Stimulated activated naive B cell treated with anti-CD40 and anti-IgM and Interleukin-4, amounts not matched to agents 10 μg/mL and 1 μg/mL and 100 μg/mL, for 72 hours (primary cell): ENCODE measurements at regions not wholly inside any gene's neighbourhood (a gene's known extent, or its start where the extent isn't known, plus 50 kb on each side); places are given as distances from the start of the nearest gene placed in this dataset.
A peak's percentile ranks its signal among the peaks of the same experiment; 100 is the strongest.
"Not testable (repeated sequence)": the region's sequence is repeated elsewhere in the genome, so short reads cannot be mapped to it uniquely, and the experiment has no call there.

Experiments used
- ATAC-seq, 2 donors: fragments of 150-1000 bp; cut with Tn5 transposase; replicated peaks; 2 replicates each; pipeline ENCODE4 v1.10.0; 2021; ENCODE audit warnings: moderate library complexity in 1 of 2
- DNase-seq: peaks from one replicate; pipeline ENCODE4 v3.0.0; 2021
- H3K27ac Mint-ChIP-seq: one replicate; pipeline ENCODE4 v1.8.0; 2022; ENCODE audit warnings: mild to moderate bottlenecking, mixed read lengths
- H3K27me3 Mint-ChIP-seq, 2 donors: one replicate each; pipeline ENCODE4 v1.8.0; 2022; ENCODE audit warnings: mixed read lengths in 2 of 2
- H3K36me3 Mint-ChIP-seq, 2 donors: one replicate each; pipeline ENCODE4 v1.8.0; 2022; ENCODE audit warnings: mixed read lengths in 2 of 2, mild to moderate bottlenecking in 1 of 2
- H3K4me1 Mint-ChIP-seq, 2 donors: one replicate each; pipeline ENCODE4 v1.8.0; 2022; ENCODE audit warnings: mixed read lengths in 2 of 2, mild to moderate bottlenecking in 1 of 2
- H3K4me3 Mint-ChIP-seq, 2 donors: one replicate each; pipeline ENCODE4 v1.8.0; 2022; ENCODE audit warnings: mild to moderate bottlenecking in 2 of 2, mixed read lengths in 2 of 2, moderate library complexity in 1 of 2
- H3K9me3 Mint-ChIP-seq, 2 donors: one replicate each; pipeline ENCODE4 v1.8.0; 2022; ENCODE audit warnings: mixed read lengths in 2 of 2, mild to moderate bottlenecking in 1 of 2

DNA sequence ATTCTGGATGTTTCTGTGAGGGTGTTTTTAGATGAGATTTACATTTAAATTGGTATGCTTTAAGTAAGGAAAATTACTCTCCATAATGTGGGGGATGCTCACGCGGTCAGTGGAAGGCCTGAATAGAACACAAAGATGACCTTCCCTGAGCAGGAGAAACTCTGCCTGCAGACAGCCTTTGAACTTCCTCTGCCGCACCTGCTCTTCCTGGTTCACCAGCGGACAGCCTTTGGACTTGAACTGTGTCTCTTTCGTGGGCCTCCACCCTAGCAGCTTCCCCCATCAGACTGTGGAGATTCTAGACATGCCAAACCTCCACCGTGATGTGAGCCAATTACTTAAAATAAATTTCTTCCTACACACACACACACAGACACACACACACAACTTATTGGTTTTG is 210.7 kb downstream of the EFCAB11 start:
- Mint-ChIP-seq H3K27me3 (no peaks in the 10 kb centered on the region), H3K4me3 (no peak overlapping the region), H3K36me3 (peaks cover 0 to 14% of the 10 kb centered on the region in 2 donors), H3K4me1 (peaks cover 0 to 5% of the 10 kb centered on the region in 2 donors), H3K9me3 (peaks cover 14 to 15% of the 10 kb centered on the region in 2 donors), H3K27ac (no peak overlapping the region)
- no peak for DNase-seq
- no peak for ATAC-seq

DNA sequence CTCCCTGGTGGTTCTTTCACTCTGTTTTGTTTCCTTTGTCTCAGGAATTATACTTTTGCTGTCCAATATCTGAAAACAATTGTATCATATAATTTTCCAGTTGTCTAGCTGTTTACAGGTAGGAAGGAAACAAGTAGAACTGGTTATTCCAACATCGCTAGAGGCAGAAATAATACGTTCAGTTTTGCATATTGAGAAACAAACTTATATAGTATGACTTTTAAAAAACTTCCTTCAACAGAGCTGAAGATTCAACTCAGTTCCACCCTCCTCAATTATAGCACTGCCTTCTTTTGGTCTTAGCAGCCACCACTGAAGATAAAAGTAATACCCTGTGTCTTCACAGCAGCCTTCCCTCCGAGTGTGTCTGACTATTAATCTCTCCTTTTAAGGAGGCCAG is 214.3 kb downstream of the EFCAB11 start:
- H3K4me1 Mint-ChIP-seq, result no peaks in the 10 kb centered on the region
- no peak for DNase-seq
- peaks cover 0 to 3% of the 10 kb centered on the region in 2 donors for H3K9me3 Mint-ChIP-seq
- ATAC-seq, result no peak
- H3K27me3 Mint-ChIP-seq, result no peaks in the 10 kb centered on the region
- no peak overlapping the region for H3K27ac Mint-ChIP-seq
- peaks cover 0 to 6% of the 10 kb centered on the region in 2 donors for H3K36me3 Mint-ChIP-seq
- H3K4me3 Mint-ChIP-seq, result no peak overlapping the region

DNA sequence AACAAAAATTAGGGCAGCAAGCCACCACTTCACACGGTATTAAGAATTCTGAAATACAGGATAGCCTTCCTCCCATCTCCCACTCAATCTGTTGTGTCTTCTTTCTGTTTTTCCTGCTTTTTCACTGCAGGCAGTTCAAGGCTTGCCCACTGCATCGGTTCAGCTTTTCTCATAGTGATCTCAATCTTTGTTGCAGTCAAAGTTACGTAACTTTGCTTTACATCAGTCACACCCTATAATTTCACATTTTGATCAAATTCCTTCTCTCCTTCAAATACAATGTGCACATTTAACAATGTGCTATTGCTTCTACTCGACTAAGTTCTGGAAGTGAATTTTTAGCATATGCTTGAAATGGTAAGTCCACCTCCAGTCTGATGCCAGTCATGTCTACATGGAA is 217.6 kb downstream of the EFCAB11 start:
- H3K4me3 Mint-ChIP-seq, result no peak overlapping the region

DNA sequence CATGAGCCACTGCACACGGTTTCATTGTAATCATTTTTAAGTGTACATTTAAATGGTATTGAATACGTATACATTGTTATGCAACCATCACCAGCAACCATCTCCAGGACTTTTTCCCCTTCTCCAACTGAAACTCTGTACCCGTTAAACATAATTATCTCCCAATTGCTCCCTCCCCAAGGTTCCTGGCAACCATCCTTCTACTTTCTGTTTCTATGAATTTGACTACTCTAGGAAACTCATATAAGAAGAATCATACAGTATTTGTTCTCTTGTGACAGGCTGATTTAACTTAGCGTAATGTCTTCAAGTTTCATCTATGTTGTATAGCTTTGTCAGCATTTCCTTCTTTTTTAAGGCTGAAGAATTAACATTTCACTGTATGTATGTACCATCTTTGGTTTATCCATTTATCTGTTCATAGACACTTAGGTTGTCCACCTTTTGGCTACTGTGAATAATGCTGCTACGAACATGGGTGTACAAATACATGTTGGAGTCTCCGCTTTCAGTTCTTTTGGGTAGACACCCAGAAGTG is 223.1 kb downstream of the EFCAB11 start:
- Mint-ChIP-seq H3K4me3 (no peak overlapping the region), H3K27me3 (peaks cover 0 to 4% of the 10 kb centered on the region in 2 donors), H3K9me3 (peaks cover 3 to 4% of the 10 kb centered on the region in 2 donors), H3K4me1 (peaks cover 3 to 8% of the 10 kb centered on the region in 2 donors), H3K27ac (peak overlapping the region; percentile 70), H3K36me3 (peaks cover 0 to 1% of the 10 kb centered on the region in 2 donors)
- DNase-seq, result no peak
- ATAC-seq, result no peak

More for the DNA sequence above, 217.6 kb downstream of the EFCAB11 start:
- H3K36me3 Mint-ChIP-seq, result peaks cover 1 to 2% of the 10 kb centered on the region in 2 donors
- H3K4me1 Mint-ChIP-seq, result no peaks in the 10 kb centered on the region
- peaks cover 0 to 4% of the 10 kb centered on the region in 2 donors for H3K9me3 Mint-ChIP-seq
- no peak for ATAC-seq
- DNase-seq, result no peak
- H3K27ac Mint-ChIP-seq, result no peak overlapping the region
- H3K27me3 Mint-ChIP-seq, result no peaks in the 10 kb centered on the region

DNA sequence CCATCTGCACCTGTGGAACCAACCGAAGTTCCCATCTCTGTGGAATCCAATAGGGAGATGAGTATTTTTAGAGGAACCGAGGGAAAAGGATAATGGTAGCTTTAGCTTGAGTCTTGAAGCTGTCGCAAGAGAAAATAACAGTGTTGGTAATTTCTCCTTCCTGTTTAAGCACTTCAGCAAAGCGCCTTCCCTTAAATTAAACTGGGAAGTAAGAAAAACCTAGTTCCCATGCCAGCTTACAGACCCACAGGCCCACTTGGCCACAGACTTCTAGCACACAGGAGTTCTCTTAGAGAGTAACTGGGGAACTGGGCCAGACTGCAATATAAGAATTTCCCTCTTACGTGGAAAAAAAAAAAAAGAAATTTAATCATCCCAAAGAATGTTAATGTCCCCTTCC is 223.8 kb downstream of the EFCAB11 start:
- Mint-ChIP-seq H3K4me1 (peaks cover 3 to 8% of the 10 kb centered on the region in 2 donors), H3K27ac (no peak overlapping the region), H3K9me3 (peaks cover 3 to 4% of the 10 kb centered on the region in 2 donors), H3K4me3 (no peak overlapping the region), H3K36me3 (peaks cover 0 to 1% of the 10 kb centered on the region in 2 donors), H3K27me3 (peaks cover 0 to 4% of the 10 kb centered on the region in 2 donors)
- DNase-seq, result no peak
- ATAC-seq, result no peak

DNA sequence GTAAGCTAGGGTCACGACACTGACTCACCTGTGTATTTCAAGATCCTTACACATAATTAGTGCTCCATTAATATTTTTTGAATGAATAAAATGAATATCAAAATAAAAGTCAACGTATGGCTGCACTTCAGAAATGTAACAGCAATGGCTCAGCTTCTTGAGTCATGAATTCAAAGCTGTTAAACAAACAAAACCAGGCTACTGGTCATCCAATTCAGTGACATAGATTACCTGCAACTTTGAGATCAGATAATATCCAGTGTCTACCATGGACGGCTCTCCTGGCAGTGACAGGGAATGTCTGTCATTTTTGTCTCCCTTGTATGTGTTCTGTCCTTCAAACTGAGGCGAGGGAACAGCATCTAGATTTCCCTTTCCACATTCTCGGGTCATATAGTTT is 225.6 kb downstream of the EFCAB11 start:
- Mint-ChIP-seq H3K4me1 (peaks cover 10 to 23% of the 10 kb centered on the region in 2 donors), H3K36me3 (peaks cover 0 to 1% of the 10 kb centered on the region in 2 donors), H3K9me3 (peaks cover 3 to 4% of the 10 kb centered on the region in 2 donors), H3K4me3 (no peak overlapping the region), H3K27me3 (peaks cover 0 to 4% of the 10 kb centered on the region in 2 donors), H3K27ac (no peak overlapping the region)
- ATAC-seq (no peak), DNase-seq (no peak)

DNA sequence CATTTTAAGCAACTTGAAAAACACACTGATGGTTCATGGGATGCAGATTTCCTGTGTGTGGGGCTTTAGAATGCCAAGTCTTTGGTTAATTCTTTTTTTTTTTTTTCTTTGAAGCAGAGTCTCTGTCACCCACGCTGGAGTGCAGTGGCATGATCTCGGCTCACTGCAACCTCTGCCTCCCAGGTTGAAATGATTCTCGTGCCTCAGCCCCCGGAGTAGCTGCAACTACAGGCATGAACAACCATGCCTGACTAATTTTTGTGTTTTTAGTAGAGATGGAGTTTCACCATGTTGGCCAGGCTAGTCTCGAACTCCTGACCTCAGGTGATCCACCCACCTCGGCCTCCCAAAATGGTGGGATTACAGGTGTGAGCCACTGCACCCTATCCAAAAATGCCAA is 228.3 kb downstream of the EFCAB11 start:
- DNase-seq, H3K27me3 Mint-ChIP-seq, H3K27ac Mint-ChIP-seq, H3K9me3 Mint-ChIP-seq, H3K36me3 Mint-ChIP-seq, ATAC-seq, H3K4me3 Mint-ChIP-seq: not testable (repeated sequence)
- H3K4me1 Mint-ChIP-seq, result peaks cover 24 to 49% of the 10 kb centered on the region in 2 donors

DNA sequence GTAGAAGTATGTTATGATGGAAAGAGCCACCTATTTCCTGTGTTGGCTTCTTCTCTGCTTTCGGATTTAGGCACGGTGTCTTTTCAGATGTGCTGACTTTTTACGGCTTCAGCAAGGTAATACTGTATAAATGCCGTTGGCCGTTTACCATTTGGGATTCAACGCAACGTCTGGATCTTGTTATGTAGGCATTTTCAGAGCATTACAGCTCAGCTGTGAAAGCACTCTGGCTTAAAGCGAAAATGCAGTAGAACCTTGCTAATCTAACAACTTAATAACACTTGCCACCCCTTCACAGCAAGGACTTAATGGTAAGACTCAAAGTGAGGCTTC is 229.9 kb downstream of the EFCAB11 start:
- ATAC-seq (no peak), DNase-seq (no peak)
- H3K9me3 Mint-ChIP-seq, result peaks cover 1 to 7% of the 10 kb centered on the region in 2 donors
- H3K4me3 Mint-ChIP-seq, result peak overlapping the region; percentile 59 to 64
- H3K36me3 Mint-ChIP-seq, result peaks cover 2 to 12% of the 10 kb centered on the region in 2 donors
- peaks cover 0 to 4% of the 10 kb centered on the region in 2 donors for H3K27me3 Mint-ChIP-seq
- H3K27ac Mint-ChIP-seq, result peak overlapping the region; percentile 70
- peaks cover 41 to 65% of the 10 kb centered on the region in 2 donors for H3K4me1 Mint-ChIP-seq

DNA sequence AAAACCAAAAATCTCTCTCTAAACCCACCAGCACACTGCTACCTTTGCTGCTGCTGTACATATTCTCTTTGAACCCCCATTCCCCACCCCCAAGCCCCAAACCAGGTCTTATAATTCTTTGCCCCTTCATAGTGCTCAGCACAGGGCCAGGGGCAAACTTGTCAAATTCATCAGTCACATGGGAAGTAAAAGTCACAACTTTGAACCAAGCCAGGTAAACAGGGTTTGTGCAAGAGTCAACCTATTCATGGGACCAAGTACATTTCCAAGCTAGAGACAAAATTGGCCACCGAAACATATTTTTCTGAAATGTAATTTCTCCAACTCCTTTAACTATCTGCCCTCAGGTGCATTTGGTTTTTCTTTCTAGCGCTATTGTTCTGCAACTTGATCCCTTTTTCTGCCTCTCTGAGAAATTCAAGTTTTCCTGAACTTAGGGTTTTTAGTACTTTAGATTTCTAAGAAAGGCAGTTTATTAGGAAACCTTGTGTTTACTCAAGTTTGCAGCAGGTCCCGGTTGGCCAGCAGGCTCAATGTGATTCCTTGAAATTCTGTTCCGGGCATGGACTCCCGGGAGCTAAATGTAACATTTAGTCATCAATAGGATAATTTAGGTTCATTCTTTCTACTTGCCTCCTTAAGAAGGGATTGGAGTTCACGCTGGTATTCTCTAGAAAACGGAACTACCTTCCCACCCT is 230.5 kb downstream of the EFCAB11 start:
- ATAC-seq (no peak), DNase-seq (no peak)
- Mint-ChIP-seq H3K27ac (peak overlapping the region; percentile 70), H3K4me1 (peaks cover 45 to 70% of the 10 kb centered on the region in 2 donors), H3K27me3 (peaks cover 0 to 4% of the 10 kb centered on the region in 2 donors), H3K36me3 (peaks cover 6 to 16% of the 10 kb centered on the region in 2 donors), H3K9me3 (peaks cover 3 to 9% of the 10 kb centered on the region in 2 donors), H3K4me3 (peak overlapping the region; percentile 23 to 64)

DNA sequence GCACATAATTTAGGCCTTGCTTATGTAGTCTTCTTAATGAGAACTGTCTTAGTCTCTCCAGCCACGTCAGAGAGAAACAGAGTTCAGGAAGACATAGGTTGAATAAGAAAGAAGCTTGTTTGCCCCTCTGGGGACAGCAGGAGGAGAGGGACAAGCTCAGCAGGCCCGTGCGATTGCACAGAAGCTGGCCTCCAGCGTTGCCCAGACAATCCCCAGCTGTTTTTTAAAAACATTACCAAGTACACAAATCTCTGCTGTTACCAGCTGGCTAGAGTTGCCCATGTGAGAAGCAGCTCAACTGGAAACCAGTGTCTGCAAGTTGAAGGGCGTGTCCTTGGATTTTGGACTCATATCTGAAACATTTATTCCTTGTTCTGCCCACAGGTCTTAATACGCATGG is 232.6 kb downstream of the EFCAB11 start:
- DNase-seq (peak; percentile 44), ATAC-seq (peak; percentile 42 to 49)
- peak overlapping the region; percentile 95 for H3K27ac Mint-ChIP-seq
- H3K4me3 Mint-ChIP-seq, result peak overlapping the region; percentile 43 to 45
- H3K36me3 Mint-ChIP-seq, result peaks cover 6 to 16% of the 10 kb centered on the region in 2 donors
- peaks cover 49 to 75% of the 10 kb centered on the region in 2 donors for H3K4me1 Mint-ChIP-seq
- H3K27me3 Mint-ChIP-seq, result no peaks in the 10 kb centered on the region
- peaks cover 3 to 9% of the 10 kb centered on the region in 2 donors for H3K9me3 Mint-ChIP-seq

DNA sequence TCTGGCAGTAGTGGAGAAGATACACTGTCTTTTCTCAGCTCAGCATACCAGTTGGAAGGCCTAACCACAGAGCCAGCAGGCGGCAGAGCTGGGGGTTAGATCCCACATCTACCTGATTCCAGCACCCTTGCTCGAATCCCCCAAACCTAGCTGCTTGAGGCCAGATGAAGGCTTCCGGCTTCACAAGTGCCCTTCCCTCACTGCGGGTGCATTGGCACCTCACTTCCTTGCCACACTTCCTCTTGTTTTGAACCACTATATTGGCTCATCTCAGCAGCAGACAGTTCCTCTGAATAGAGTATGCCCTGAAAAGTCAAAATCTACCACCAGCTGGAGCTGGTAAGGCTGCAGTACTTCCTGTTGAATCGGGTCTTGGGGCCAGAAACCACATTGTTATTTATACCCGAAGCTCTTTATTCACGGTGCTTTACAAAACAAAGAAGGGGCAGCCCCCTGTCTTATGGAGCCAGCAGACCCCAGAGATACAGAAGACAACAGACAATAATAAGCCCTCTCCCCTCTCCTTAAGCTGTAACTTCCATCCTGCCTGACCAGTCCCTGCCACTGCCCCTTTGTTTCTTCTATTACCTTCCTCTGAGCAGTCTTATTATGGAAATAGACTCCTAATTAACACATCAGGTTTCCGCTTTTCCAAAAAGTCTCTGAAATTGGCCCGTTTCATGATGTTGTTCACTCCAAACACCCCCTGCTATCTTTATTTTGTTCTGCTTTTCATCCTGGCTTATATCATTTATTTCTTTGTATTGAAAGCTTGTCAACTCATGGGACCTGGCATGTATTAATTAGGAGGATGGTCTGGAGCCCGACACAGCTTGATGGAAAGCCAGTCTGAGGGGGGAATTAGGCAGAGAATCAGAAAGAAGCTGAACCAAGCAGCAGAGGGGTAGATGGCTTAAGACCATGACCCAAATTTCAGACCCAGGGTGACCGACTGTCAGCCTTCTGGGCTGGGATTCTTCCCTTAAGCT is 233.5 kb downstream of the EFCAB11 start:
- Mint-ChIP-seq H3K27me3 (no peaks in the 10 kb centered on the region), H3K36me3 (peaks cover 6 to 16% of the 10 kb centered on the region in 2 donors), H3K4me3 (peak overlapping the region; percentile 42 to 50), H3K9me3 (peaks cover 3 to 9% of the 10 kb centered on the region in 2 donors), H3K27ac (peak overlapping the region; percentile 95), H3K4me1 (peaks cover 49 to 75% of the 10 kb centered on the region in 2 donors)
- peak; percentile 76 for DNase-seq
- peak; percentile 91 to 93 for ATAC-seq

DNA sequence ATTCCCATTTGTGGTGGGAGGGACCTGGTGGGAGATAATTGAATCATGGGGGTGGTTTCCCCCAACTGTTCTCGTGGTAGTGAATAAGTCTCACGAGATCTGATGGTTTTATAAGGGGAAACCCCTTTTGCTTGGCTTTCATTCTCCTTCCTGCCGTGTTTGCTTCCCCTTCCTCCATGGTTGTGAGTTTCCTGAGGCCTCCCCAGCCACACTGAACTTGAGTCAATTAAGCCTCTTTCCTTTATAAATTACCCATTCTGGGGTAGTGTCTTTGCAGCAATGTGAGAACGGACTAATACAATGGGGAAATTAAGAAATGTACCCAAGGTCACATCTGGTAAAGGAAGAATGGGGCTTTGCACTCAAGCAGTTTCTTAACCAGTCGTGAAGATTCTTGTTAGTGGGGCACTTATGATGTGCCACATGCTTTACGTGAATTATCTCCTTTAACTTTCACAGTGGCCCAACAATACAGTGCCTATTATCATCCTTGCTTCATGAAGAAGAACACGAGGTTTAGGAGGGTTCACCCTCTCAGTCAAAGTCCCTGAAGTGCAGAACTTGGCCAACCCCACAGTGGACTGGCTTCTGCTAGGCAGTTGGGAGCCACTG is 234.3 kb downstream of the EFCAB11 start:
- Mint-ChIP-seq H3K27me3 (no peaks in the 10 kb centered on the region), H3K4me3 (peak overlapping the region; percentile 22 to 42), H3K4me1 (peaks cover 48 to 73% of the 10 kb centered on the region in 2 donors), H3K9me3 (peaks cover 3 to 9% of the 10 kb centered on the region in 2 donors), H3K27ac (peak overlapping the region; percentile 95), H3K36me3 (peaks cover 6 to 16% of the 10 kb centered on the region in 2 donors)
- DNase-seq (no peak), ATAC-seq (peak in 1 of 2 donors; percentile 7)

DNA sequence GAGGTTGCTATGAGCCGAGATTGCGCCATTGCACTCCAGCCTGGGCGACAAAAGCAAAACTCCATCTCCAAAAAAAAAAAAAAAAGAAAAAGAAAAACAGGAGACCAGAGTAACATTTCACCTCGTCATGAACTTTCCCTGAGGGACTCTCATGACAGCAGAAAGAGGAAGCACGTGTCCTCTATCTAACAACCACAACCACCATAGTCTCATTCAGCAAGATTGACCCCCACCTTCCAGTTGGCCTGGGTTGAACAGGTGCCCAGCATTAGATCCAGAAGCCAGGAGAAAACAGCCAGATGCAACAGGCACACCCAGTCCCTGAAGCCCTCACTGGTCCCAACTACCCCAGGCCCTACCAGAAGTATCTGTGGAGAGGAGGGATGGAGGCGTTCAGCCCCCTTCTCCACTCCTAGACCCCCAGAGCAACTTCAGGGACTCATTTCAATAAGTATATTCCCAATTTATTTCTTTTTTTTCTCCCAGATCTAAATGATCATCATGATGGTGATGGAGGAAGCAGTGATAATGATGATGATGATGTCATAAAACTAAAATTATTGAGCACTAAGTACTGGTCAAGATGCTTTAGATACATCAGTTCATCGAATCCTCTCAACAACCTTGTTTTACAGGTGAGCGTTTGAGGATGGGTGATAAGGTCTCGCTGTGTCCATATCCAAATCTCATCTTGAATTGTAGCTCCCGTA is 235.0 kb downstream of the EFCAB11 start:
- ATAC-seq (peak; percentile 55), DNase-seq (peak; percentile 33)
- Mint-ChIP-seq H3K4me1 (peaks cover 45 to 66% of the 10 kb centered on the region in 2 donors), H3K4me3 (peak overlapping the region in 1 of 2 donors; percentile 27), H3K36me3 (peaks cover 6 to 16% of the 10 kb centered on the region in 2 donors), H3K27me3 (no peaks in the 10 kb centered on the region), H3K9me3 (peaks cover 3 to 9% of the 10 kb centered on the region in 2 donors), H3K27ac (peak overlapping the region; percentile 95)
